HG02884 (cell line): ENCODE measurements at regions not wholly inside any gene's neighbourhood (a gene's known extent, or its start where the extent isn't known, plus 50 kb on each side); places are given as distances from the start of the nearest gene placed in this dataset.
"Not testable (repeated sequence)": the region's sequence is repeated elsewhere in the genome, so short reads cannot be mapped to it uniquely, and the experiment has no call there.

Experiments used
- ATAC-seq: cut with Tn5 transposase; IDR thresholded peaks from one replicate; pipeline ENCODE4 v1.9.1; 2021; ENCODE audit warnings: mild to moderate bottlenecking, moderate library complexity; ENCODE audit not compliant: unreplicated experiment

DNA sequence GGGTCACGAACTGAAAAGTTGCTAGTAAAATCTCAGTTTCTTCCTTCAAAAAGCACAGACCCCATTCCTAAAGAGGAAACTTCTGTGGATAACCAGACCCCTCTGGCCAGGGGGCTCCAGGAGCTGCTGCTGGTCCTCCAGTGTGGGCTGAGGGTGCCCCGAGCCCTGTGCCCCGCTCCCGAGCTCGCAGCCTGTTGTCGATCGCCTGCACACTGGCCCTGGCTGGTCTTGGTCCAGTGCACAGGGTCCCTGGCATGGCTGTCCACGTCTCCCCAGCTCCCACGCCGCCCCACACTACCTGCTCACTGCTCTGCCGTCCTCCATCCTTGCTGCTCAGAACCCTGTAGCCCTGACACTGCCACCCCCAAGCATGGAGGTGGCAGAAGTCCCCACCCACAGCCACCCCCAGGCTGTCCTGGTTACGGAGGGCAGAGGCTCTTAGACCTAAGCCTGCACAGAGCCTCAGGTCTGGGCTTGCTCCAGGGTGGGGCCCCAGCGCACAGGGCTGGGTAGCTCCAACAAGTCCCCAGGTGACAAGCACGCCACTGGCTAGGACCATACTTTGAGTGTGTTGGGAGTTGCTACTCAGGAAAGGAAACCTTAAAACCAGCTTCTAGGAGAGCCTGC is 87.0 kb downstream of the PLXNA1 start:
- no peak for ATAC-seq

DNA sequence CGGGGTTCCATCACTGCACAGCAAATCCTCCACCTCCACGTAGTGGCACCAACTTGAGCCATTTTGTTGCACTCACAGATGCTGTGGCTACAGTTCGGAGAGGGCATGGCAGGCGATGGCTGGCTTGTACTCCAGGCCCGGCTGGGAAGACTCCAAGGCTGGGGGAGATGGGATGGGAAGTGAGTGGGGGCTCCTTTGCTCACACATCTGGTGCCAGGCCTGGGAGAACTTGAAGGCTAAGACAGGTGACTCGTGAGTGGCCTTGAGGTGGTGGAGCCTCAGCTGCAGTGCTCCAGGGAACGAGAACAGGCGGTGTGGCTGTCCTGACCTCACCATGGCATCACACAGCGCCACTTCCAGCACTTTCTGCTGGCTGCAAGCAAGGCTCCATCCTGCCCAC is 87.9 kb downstream of the PLXNA1 start:
- no peak for ATAC-seq

DNA sequence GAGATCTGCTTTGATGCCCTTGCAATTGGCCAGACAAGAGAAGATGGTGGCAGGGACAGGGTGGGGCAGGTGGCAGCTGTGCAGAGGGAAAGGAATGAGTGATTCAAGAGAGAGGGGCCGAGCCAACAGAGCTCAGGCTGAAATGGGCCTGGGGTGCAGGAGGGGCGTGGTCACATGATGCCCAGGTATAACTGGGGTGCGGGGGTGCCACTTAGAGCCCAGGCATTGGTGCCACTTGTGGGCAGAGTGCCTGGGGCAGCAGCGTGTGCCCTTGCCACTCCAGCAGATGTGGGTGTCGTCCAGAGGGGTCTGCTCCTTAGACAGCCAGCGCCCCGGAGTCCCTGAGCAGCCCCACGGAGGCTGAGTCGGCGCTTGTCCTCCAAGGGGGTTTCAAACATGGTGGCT is 88.7 kb downstream of the PLXNA1 start:
- ATAC-seq = no peak

DNA sequence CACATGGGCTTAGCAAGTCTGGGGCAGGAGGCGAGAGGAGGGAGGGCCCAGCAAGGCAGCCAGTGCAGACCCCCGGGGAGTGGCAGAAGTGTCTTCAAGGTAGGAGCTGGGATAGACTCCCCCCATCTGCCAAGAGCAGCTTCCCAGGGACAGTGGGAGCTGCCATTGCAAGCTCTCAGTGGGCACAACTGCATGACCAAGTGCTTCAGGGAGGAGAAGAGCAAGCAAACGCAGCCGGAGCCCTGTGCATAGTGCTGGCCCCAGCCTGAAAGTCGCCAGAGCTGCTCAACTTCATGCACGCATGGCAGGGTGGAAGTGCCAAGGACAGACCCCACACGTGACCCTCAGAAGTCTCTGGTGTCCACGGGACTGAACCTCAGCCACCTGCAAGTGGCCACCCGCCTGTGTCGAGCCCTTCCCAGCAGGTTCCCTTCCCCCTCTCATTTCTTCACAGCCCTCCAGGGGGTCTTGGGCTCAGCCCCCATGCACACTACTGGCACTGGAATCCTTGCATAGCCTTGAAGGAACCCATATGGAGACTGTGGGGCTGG is 89.4 kb downstream of the PLXNA1 start:
- no peak for ATAC-seq

DNA sequence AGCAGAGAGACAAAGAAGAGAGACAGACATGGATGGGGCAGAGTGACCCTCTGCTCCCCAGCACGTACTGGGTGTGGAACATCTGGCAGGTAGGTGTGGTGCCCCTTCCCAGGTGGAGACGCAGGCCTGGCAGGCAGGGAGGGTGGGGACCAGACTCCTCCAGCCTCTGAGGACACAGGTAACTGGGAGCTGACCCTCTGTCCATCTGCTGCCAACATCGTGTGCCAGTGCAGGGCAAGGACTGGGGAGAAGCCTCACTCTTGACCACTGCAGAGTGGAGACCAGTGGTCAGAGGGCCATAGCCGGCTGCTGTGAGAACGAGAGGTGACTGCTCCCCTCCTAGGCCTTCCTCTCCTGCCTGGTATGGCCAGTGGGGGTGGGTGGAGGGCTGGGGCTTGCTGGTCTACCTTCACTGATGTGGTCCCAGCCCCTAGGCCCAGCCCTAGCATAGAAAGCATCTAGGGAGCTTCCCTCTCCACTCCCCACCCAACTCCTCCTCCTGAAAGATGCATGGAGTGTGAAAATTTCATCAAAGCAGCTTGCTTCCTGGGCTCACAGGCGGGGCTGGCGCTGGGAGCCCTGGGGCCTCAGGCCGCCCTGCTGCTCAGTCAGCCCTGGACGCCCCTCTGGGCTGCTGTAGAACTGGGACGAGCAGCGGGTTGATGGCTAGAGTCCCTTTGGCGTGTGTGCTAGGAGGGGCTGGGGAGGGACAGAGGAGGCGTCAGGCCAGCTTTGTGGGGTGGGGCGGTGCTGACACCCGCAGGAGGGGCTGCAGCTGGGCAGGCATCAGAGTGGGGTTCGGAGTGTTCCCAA is 90.3 kb downstream of the PLXNA1 start:
- no peak for ATAC-seq

DNA sequence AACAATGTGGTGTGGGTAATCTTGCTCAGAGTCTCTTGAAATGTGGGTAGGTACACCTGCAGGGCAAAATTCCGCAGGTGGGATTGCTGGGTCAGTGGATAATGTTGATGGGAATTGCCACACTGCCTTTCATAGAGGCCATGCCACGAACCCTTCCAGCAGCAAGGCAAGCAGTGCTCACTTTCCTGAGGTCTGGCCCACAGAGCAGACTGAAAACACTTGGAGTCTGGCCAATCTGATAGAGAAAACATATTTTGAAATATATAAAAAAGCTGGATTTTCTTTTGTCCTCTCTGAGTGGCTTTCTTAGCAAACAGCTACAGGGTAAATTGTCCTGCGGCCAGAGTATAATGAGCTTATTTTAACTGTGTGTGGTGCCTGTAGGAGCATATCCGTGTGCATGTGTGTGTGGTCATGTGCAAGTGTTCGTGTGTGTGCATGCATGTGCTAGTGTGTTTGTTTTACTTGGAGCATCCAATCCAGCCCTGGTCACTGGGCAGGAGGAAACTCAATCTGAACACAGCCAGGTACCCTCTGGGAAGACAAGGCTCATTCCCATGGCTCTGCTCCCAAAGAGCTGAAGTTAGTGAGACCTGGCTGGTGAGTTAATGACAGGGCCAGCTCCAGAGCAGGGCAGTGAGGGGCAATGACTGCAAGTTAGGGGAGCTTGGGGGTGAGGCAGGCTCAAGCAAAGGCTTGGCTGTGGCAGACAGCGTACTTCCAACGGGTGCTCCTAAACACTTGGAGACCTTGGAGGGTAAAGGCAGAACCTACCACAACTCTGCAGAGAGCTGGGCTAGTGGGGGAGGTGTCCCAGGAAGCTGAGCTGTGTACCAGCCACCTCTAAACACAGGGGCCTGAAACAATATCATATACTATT is 91.3 kb downstream of the PLXNA1 start:
- ATAC-seq = no peak

DNA sequence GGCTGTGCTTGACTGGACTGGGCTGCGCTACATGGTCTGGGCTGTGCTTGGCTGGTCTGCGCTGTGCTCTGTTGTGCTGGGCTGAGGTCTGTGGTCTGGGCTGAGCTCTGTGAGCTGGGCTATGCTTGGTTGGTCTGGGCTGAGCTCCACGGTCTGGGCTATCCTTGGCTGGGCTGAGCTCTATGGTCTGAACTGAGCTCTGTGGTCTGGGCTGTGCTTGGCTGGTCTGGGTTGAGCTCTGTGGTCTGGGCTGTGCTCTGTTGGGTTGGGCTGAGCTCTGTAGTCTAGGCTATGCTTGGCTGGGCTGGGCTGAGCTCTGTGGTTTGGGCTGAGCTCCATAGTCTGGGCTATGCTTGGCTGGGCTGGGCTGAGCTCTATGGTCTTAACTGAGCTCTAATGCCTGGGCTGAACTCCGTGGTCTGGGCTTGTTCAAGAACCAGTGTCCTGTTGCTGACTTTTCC is 92.0 kb downstream of the PLXNA1 start:
- peak; percentile 89 for ATAC-seq

DNA sequence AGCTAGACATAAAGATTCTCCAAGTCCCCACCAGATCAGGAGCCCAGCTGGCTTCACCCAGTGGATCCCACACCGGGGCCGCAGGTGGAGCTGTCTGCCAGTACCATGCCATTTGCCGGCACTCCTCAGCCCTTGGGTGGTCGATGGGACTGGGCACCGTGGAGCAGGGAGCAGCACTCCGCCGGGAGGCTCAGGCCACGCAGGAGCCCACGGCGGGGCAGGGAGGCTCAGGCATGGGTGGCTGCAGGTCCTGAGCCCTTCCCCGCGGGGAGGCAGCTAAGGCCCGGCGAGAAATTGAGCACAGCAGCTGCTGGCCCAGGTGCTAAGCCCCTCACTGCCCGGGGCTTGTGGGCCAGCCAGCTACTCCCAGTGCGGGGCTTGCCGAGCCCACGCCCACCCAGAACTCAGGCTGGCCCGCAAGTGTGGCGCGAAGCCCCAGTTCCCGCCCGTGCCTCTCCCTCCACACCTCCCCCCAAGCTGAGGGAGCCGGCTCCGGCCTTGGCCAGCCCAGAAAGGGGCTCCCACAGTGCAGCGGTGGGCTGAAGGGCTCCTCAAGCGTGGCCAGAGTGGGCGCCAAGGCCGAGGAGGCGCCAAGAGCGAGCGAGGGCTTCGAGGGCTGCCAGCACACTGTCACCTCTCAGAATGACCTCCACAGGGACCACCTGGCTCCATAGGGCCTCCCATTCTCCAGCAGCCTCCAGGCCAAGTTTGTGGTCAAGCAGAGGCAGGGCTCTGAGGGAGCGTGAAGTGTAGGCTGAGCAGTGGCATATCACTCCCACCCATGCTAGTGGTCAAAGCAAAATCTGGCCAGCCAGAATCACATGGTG is 93.5 kb downstream of the PLXNA1 start:
- ATAC-seq = not testable (repeated sequence)

DNA sequence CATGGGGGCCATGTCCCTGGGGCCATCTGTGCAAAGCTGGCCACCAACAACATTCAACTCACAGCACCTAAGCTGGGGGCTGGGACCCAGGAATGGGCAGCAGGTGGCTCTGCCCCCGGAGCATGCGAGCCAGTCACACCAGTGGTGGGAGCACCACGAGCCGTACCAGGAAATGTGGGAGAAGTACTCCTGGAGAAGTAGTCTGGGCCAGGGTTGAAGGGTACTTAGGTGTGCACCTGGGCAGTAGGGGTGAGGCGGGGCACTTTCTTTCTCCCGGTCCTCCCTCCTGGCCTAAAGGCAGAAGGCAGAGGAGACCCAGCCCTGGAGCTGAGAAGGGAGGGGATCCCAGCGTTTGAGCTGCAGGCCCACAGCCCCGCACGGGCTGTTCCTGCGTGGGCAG is 94.2 kb downstream of the PLXNA1 start:
- ATAC-seq = no peak

DNA sequence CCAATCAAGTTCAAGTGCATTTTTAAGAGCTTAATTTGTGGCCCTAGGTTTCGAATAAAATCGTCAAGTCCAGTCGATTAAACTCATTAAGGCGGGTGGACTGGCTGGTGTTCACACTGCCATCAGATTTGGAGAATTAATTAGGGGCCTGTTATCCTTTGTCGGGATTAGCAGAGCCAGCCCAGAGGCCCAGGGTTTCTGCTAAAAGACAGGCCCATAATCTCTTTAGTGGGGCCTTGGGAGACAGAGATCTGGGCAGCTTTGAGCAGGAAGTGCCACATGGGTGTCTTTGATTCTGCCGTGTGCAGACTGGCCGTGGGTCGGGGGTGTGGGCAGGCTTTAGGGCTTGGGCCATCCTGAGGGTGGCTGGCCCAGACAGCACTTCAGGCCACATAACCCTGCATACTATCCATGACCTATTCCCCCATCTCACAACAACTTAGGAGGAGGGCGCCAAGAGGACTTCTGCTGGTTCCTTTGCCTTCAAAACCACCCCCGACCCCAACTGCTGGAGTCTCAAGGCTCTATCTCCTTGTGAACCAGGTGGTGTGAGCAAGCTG is 94.7 kb downstream of the PLXNA1 start:
- ATAC-seq = no peak

DNA sequence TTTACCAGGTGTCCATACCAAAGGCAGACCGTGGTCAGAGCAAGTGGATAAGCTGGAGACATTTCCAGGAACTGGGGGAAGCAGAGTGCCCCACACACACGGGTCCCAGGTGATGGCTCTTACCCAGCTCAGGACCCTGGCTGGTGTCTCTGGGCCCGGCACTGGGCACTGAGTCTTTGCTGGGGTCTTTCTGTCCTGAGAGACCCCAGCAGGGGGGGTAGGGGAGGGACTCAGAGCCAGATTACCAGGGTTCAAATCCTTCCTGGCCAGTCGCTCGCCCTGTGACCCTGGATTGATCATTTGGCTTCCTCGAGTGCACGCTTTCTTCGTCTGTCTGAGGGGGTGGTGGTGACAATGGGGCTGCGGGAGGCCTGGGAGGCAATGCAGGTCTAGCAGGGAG is 95.7 kb downstream of the PLXNA1 start:
- no peak for ATAC-seq

DNA sequence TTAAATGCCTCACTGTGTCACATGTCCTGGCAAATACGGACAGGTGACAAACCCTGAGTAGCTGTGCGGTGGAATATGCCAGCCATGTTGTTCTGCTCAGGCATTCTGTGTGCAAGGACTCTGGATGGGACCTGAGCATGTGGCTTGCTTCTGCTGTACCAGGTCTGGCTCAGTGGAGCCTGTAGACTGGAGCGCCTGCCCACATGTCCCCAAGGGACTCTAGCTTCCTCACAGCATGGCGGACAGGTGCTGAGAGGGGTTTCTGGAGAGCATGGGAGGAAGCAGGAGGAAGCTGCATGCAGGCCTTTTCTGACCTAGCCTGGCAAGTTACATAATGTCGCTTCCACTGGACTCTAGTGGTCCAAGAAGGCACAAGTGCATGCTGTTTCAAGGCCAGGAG is 96.3 kb downstream of the PLXNA1 start:
- no peak for ATAC-seq

DNA sequence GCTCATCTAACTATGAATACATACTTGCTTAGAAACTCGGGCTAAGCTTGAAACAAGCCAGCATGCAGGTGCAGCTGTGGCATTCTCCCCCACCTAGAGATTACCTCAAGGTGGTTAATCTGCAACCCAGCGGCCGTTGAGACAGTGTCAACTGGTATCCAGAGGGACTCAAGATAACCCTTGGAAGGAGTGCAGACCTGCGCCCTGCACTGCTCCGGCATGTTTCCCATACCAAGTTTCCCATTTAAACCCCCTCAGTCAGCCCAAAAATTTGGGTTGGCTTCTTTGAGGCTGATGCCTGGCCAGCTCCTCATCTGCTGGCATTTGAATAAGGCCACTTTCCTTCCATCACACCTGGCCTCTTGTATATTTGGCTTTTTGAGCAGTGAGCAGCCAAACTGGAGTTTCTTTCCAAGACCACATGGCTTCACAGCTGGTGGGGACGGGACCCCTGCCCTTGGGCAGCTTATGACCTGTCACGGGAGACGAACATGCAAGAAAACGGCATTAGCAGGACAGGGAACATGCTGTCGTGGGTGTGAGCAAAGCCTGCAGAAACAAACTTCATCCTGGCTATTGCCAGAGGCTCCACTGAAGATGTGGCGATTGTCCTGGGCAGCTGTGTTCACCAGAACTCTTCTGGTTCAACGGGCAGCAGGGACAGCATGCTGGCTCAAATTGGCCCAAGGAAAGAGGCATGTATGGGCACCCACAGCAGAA is 98.2 kb downstream of the PLXNA1 start:
- ATAC-seq = no peak

DNA sequence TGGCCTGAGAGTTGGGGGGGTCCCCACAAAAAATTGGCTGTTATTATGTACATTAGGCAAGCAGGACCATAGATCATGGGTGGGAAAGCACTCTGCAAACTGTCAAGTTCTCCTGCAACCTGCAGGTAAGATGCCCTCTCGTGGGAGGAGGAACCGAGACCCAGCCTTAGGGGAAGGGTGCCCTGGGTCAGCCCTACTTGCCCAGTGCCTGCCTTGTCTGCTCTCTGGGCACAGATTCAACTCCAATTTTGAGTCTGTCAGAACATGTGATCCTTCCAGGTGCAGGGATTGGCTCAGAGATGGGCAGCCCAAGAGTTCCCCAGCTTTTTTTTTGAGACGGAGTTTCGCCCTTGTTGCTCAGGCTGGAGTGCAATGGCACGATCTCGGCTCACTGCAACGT is 99.2 kb downstream of the PLXNA1 start:
- no peak for ATAC-seq

DNA sequence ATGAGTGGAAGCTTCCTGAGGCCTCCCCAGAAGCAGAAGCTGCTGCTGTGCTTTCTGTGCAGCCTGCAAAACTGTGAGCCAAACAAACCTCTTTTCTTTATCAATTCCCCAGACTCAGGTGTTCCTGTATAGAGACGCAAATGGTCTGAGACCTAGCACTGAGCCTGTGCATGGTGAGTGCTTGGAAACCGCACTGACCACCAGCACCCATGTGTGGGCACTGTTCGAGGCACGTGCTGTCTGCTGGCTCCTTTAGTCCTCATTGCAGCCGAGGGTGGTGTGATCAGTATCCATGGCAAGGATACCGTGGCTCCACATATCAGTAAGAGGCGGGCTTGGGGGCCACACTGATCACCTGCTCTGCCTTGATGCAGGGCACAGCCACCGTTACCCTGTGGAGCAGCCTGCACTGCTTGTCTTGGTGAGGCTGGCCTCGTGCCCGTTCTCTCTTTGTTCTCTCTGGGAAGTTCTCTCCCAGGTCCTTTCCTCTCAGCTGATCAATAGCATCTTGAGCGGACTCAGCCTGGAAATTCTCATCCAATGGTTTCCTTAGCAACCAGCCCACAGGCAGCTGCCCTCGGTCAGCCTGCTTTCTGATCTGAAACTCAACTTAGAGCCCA is 101.0 kb downstream of the PLXNA1 start:
- no peak for ATAC-seq

DNA sequence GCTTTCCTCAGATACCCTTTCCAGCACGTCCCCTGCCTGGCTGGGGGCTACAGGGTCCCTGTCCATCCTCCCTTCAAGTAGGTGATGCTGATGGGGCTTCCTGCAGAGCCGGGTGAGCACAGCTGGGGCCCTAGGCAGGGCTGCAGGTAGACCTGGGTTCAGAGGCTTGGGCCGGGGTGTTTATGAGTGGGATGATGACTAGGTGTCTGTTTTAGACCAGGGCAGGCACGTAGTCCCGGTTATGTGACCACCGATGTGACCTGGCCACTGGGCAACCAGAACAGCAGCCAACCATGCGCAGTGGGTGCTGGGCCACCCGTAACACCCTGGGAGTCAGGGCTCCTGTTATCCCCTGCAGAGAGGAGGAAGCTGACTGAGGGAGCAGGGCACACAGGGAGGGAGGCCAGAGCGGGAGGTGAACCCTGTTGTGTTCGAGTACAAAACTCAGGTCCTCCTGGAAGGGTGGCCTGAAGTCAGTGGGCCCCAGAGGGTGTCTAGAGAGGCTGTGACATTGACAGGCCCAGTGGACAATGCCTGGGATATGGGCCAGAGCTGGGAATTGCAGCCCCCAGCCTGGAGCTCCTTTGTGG is 101.6 kb downstream of the PLXNA1 start:
- ATAC-seq = no peak

DNA sequence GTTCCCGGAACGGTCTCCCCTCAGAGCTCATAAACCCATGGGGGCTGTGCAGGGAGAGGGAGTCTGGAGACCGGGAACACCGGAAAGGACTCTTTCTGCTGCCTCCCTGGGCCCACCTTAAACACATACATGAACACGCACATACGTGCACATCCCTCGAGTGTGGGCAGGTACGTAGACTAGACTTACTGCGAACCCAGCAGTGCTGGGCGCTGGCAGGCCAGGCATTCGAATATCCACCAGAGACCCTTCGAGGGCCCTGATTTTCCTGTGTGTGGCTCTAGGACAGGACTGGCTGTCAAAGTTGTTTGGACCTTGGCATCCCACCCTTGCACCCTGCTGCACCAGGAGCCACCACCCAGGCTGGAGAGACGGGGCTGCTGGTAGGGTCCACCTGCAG is 102.7 kb downstream of the PLXNA1 start:
- no peak for ATAC-seq

DNA sequence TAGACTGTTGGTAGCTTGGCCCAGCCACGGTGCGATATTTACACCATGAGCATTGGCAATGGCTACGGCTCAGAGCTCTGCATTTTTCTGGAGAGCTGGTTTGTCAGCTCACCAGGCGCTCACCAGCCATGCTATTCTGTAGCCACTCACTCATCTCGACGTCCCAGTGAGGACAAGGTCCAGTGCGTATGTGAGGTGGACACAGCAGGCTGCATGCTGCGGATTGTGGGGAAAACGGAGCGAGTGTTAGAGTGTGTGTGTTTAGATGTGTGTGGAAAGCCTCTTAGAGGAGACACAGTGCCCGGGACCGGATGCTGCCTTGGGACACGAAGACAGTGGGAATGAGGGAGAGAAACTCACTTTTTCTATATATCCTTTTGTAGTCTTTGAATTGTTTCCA is 103.7 kb downstream of the PLXNA1 start:
- not testable (repeated sequence) for ATAC-seq

DNA sequence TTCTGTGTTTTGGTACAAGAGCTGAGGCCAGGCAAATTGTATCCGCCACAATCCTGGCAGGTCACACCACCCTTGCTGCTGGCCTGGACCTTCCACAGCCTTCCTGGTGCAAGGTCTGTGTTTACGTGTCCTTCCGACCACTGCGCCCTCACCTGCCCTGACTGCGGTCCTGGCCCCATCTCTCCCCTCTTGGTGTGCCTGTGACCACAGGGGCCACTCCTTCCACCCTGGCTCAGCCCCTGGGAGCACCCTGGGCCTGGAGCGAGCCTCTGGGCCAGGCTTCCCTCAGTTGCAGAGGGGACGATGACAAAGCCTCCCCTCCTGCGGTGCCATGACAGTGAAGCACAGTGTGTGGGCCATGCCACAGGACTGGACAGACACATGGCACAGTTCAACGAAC is 104.5 kb downstream of the PLXNA1 start:
- no peak for ATAC-seq
